Smooth muscle cell (in vitro differentiated cells): ENCODE measurements at regions not wholly inside any gene's neighbourhood (a gene's known extent, or its start where the extent isn't known, plus 50 kb on each side); places are given as distances from the start of the nearest gene placed in this dataset.

Source experiments
- DNase-seq: peaks from one replicate; lab custom pipeline; 2025; ENCODE audit not compliant: unreplicated experiment; lab: John Stamatoyannopoulos, UW
- H2AFZ ChIP-seq: fragments of 200-600 bp; sonication (generic); 2 replicates; pipeline ENCODE4 v1.6.0; 2016; ENCODE audit warnings: antibody characterized with exemption, low read depth, mild to moderate bottlenecking
- H3F3A ChIP-seq: fragments of 200-600 bp; sonication (generic); 2 replicates; pipeline ENCODE4 v1.6.0; 2017; ENCODE audit warnings: antibody characterized with exemption, low read depth
- H3K27ac ChIP-seq: fragments of 200-600 bp; sonication (generic); 2 replicates; pipeline ENCODE4 v1.5.1; 2016; ENCODE audit warnings: low read depth, mild to moderate bottlenecking
- H3K27me3 ChIP-seq: fragments of 200-600 bp; sonication (generic); 2 replicates; pipeline ENCODE4 v1.6.1; 2016; ENCODE audit warnings: low read depth, mild to moderate bottlenecking
- H3K36me3 ChIP-seq: fragments of 200-600 bp; sonication (generic); 2 replicates; pipeline ENCODE4 v1.5.1; 2016; ENCODE audit warnings: low read depth
- H3K4me1 ChIP-seq: fragments of 200-600 bp; sonication (generic); 2 replicates; pipeline ENCODE4 v1.5.1; 2016; ENCODE audit warnings: low read depth
- H3K4me2 ChIP-seq: fragments of 200-600 bp; sonication (generic); 2 replicates; pipeline ENCODE4 v1.6.0; 2016; ENCODE audit warnings: mild to moderate bottlenecking
- H3K4me3 ChIP-seq: fragments of 200-600 bp; sonication (generic); 2 replicates; pipeline ENCODE4 v1.5.1; 2016; ENCODE audit warnings: mild to moderate bottlenecking
- H3K79me2 ChIP-seq: fragments of 200-600 bp; sonication (generic); 2 replicates; pipeline ENCODE4 v1.6.0; 2016; ENCODE audit warnings: low read depth, mild to moderate bottlenecking
- H3K9ac ChIP-seq: fragments of 200-600 bp; sonication (generic); 2 replicates; pipeline ENCODE4 v1.6.0; 2016; ENCODE audit warnings: low read depth
- H3K9me3 ChIP-seq: fragments of 200-600 bp; sonication (generic); replicated peaks from 2 replicates; pipeline ENCODE4 v1.5.1; 2016; ENCODE audit warnings: low read depth
- H4K20me1 ChIP-seq: fragments of 200-600 bp; sonication (generic); 2 replicates; pipeline ENCODE4 v1.6.0; 2016; ENCODE audit warnings: low read depth
- CTCF ChIP-seq: fragments of 200-600 bp; sonication (generic); IDR thresholded peaks from 2 replicates; pipeline ENCODE4 v1.5.1; 2017; ENCODE audit warnings: borderline replicate concordance, mild to moderate bottlenecking, antibody characterized with exemption; ENCODE audit not compliant: insufficient read depth, poor library complexity, severe bottlenecking
- WGBS: methylation state at CpG from one replicate; pipeline ENCODE4 v1.1.7; 2016; ENCODE audit warnings: low lambda C conversion rate; 5-methylcytosine and 5-hydroxymethylcytosine counted together

GRCh38 chr9:104238668-104239067 is 144.6 kb downstream of the SMC2 start:
- no peaks in the 10 kb centered on the region for H3K36me3 ChIP-seq
- no peak overlapping the region for H3K4me2 ChIP-seq
- no peak overlapping the region for H3K9ac ChIP-seq
- no peak for DNase-seq
- H3K4me1 ChIP-seq = no peaks in the 10 kb centered on the region
- 65% methylated on average over 3 of the region's 3 CpGs for WGBS
- H3K79me2 ChIP-seq = no peaks in the 10 kb centered on the region
- no peak overlapping the region for H2AFZ ChIP-seq
- no peak overlapping the region for H3K27ac ChIP-seq
- H4K20me1 ChIP-seq = no peaks in the 10 kb centered on the region
- H3K27me3 ChIP-seq = no peaks in the 10 kb centered on the region
- TF ChIP-seq CTCF = no peak
- H3K4me3 ChIP-seq = no peak overlapping the region
- no peaks in the 10 kb centered on the region for H3F3A ChIP-seq
- peaks cover 5% of the 10 kb centered on the region for H3K9me3 ChIP-seq

- H3F3A ChIP-seq = no peaks in the 10 kb centered on the region
- H2AFZ ChIP-seq = no peak overlapping the region
- H3K4me2 ChIP-seq = no peak overlapping the region
- 85% methylated on average over 2 of the region's 2 CpGs for WGBS
- H3K4me1 ChIP-seq = no peaks in the 10 kb centered on the region
- no peaks in the 10 kb centered on the region for H3K36me3 ChIP-seq
- no peak overlapping the region for H3K9ac ChIP-seq
- no peak overlapping the region for H3K4me3 ChIP-seq
- no peak for DNase-seq
- H3K27ac ChIP-seq = no peak overlapping the region
- no peak for TF ChIP-seq CTCF
- no peaks in the 10 kb centered on the region for H3K27me3 ChIP-seq
- no peaks in the 10 kb centered on the region for H3K79me2 ChIP-seq
- no peaks in the 10 kb centered on the region for H4K20me1 ChIP-seq
- peaks cover 5% of the 10 kb centered on the region for H3K9me3 ChIP-seq
Observed at GRCh38 chr9:104240890-104241289, 146.8 kb downstream of the SMC2 start.

GRCh38 chr9:104245925-104246324 is 151.8 kb downstream of the SMC2 start:
- no peak for DNase-seq
- WGBS = 60% methylated on average over 1 of the region's 1 CpG
- no peaks in the 10 kb centered on the region for H3K9me3 ChIP-seq

More at GRCh38 chr9:104245925-104246324, 151.8 kb downstream of the SMC2 start:
- no peak overlapping the region for H3K4me3 ChIP-seq
- no peaks in the 10 kb centered on the region for H3K27me3 ChIP-seq
- no peaks in the 10 kb centered on the region for H4K20me1 ChIP-seq
- no peak overlapping the region for H3K27ac ChIP-seq
- no peaks in the 10 kb centered on the region for H3K4me1 ChIP-seq
- H3K36me3 ChIP-seq = no peaks in the 10 kb centered on the region
- no peak overlapping the region for H2AFZ ChIP-seq
- no peak overlapping the region for H3K9ac ChIP-seq
- no peaks in the 10 kb centered on the region for H3K79me2 ChIP-seq
- H3K4me2 ChIP-seq = no peak overlapping the region
- no peak for TF ChIP-seq CTCF
- H3F3A ChIP-seq = no peaks in the 10 kb centered on the region
